ENCODE measurements at regions not wholly inside any gene's neighbourhood (a gene's known extent, or its start where the extent isn't known, plus 50 kb on each side); places are given as distances from the start of the nearest gene placed in this dataset.

DNA sequence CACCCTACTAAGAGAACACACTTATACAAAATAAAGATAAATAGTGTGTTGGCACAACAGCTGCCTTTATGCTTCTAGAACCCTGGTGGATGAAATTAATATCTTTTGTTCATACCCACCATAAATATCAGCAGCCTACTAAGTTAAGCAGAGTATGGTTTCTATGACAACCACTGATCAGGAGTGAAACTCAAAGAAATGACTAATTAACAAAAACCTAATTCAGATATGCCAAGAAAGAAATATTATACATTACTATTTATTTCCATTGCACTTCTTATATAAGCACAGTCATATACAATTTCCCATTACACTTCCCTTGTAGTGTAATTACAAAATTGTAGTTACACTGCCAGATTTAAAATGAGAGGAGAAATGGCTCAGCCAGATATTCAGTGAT is 164.1 kb upstream of the CDKN3 start:
- no peak overlapping the region for H3K4me3 ChIP-seq (ENCODE audit: extremely low read depth in 1 of 4, insufficient read depth in 2 of 4, low read depth in 3 of 4, low read length in 4 of 4)
- H2BK20ac ChIP-seq (ENCODE audit: low read length), result no peak overlapping the region
- no peak overlapping the region for H3K56ac ChIP-seq (replicated peaks; ENCODE audit: insufficient read length, low read depth, low read length)
- H2BK5ac ChIP-seq (ENCODE audit: low read depth, low read length), result no peak overlapping the region
- no peak overlapping the region for H3K9ac ChIP-seq (replicated peaks in 1 of 4; ENCODE audit: extremely low read depth in 1 of 4, low read depth in 3 of 4, low read length in 3 of 4)
- H4K5ac ChIP-seq (ENCODE audit: insufficient read length, low read depth, low read length), result no peak overlapping the region
- no peak overlapping the region for H2BK15ac ChIP-seq (ENCODE audit: low read length)
- H3K18ac ChIP-seq (ENCODE audit: extremely low read depth, low read length), result no peak overlapping the region
- H3K36me3 ChIP-seq (ENCODE audit: control insufficient read depth in 2 of 4, insufficient read depth in 4 of 4, low read length in 3 of 4), result no peaks in the 10 kb centered on the region
- H3K27me3 ChIP-seq (replicated peaks in 1 of 4; ENCODE audit: control insufficient read depth in 3 of 4, extremely low read depth in 1 of 4, insufficient read depth in 3 of 4, low read length in 3 of 4), result no peaks in the 10 kb centered on the region
- no peak overlapping the region for H3K4ac ChIP-seq (replicated peaks; ENCODE audit: insufficient read length, low read depth, low read length)
- CTCF ChIA-PET (ENCODE audit: partially characterized antibody), result interaction anchor here (0.7 kb wide), 1 partner anchor 36 kb away, joined by 5 read pairs; no protein-coding TSS in a partner anchor
- POLR2A ChIA-PET (ENCODE audit: partially characterized antibody), result no interaction called here
- no peak overlapping the region for H3K23ac ChIP-seq (ENCODE audit: insufficient read length)
- H2AK5ac ChIP-seq (ENCODE audit: low read depth, low read length), result no peak overlapping the region
- no peak for FAIRE-seq
- no peak overlapping the region for H3K27ac ChIP-seq (ENCODE audit: low read depth, low read length)
- H3K4me2 ChIP-seq (ENCODE audit: insufficient read depth in 1 of 2, low read depth in 2 of 2, low read length in 2 of 2), result no peak overlapping the region
- peaks cover 3 to 7% of the 10 kb centered on the region in 2 experiments; a peak in 1 of 4 replicates for H3K9me3 ChIP-seq (ENCODE audit: insufficient read depth in 2 of 2, low read depth in 1 of 2, low read length in 1 of 2)
- TF ChIP-seq TEAD4 (IDR thresholded peaks at IDR 0.05; ENCODE audit: low read depth, low read length), result no peak
- TF ChIP-seq ZNF274 (IDR thresholded peaks at IDR 0.05; ENCODE audit: borderline replicate concordance, extremely low read depth, low read length), result no peak
- TF ChIP-seq, protein P1, sequence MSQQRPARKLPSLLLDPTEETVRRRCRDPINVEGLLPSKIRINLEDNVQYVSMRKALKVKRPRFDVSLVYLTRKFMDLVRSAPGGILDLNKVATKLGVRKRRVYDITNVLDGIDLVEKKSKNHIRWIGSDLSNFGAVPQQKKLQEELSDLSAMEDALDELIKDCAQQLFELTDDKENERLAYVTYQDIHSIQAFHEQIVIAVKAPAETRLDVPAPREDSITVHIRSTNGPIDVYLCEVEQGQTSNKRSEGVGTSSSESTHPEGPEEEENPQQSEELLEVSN (IDR thresholded peaks at IDR 0.05), result no peak
- no peak for TF ChIP-seq CHD2 (IDR thresholded peaks at IDR 0.05; ENCODE audit: low read length)
- no peak for TF ChIP-seq EZH2 (IDR thresholded peaks at IDR 0.05; ENCODE audit: low read depth, low read length, severe bottlenecking)
- TF ChIP-seq EP300 (IDR thresholded peaks at IDR 0.05; ENCODE audit: borderline replicate concordance in 1 of 2, low read depth in 2 of 2, low read length in 2 of 2), result no peak
- TF ChIP-seq YY1 (IDR thresholded peaks at IDR 0.05; ENCODE audit: low read depth, low read length), result no peak
- TF ChIP-seq GTF2F1 (IDR thresholded peaks at IDR 0.05; ENCODE audit: borderline replicate concordance, low read depth, low read length), result no peak
- TF ChIP-seq, protein P2, sequence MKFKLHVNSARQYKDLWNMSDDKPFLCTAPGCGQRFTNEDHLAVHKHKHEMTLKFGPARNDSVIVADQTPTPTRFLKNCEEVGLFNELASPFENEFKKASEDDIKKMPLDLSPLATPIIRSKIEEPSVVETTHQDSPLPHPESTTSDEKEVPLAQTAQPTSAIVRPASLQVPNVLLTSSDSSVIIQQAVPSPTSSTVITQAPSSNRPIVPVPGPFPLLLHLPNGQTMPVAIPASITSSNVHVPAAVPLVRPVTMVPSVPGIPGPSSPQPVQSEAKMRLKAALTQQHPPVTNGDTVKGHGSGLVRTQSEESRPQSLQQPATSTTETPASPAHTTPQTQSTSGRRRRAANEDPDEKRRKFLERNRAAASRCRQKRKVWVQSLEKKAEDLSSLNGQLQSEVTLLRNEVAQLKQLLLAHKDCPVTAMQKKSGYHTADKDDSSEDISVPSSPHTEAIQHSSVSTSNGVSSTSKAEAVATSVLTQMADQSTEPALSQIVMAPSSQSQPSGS (IDR thresholded peaks at IDR 0.05; ENCODE audit: low read length), result no peak
- no peak for TF ChIP-seq SAP30 (IDR thresholded peaks at IDR 0.05; ENCODE audit: insufficient read depth, insufficient replicate concordance, low read length)
- no peak for TF ChIP-seq POU5F1 (IDR thresholded peaks at IDR 0.05; ENCODE audit: low read depth, low read length)
- TF ChIP-seq SUZ12 (IDR thresholded peaks at IDR 0.05; ENCODE audit: low read length), result no peak
- no peak for TF ChIP-seq BACH1 (IDR thresholded peaks at IDR 0.05; ENCODE audit: low read length)
- H3K4me1 ChIP-seq (replicated peaks in 1 of 4; ENCODE audit: control insufficient read depth in 3 of 4, insufficient read depth in 4 of 4, low read length in 3 of 4), result no peaks in the 10 kb centered on the region
- no peak overlapping the region for H4K91ac ChIP-seq (replicated peaks; ENCODE audit: insufficient read length, low read length)
- DNase-seq (ENCODE audit: low read depth in 1 of 2, low spot score in 2 of 2), result no peak
- no peak overlapping the region for H2AFZ ChIP-seq (ENCODE audit: low read length)
- no peaks in the 10 kb centered on the region for H3K79me1 ChIP-seq (ENCODE audit: low read depth, low read length)
- no peak overlapping the region for H2BK120ac ChIP-seq (replicated peaks; ENCODE audit: low read depth, low read length)
- H4K20me1 ChIP-seq (replicated peaks in 1 of 2; ENCODE audit: control insufficient read depth in 1 of 2, insufficient read depth in 2 of 2, low read length in 2 of 2), result no peaks in the 10 kb centered on the region
- no peaks in the 10 kb centered on the region for H3K79me2 ChIP-seq (ENCODE audit: control insufficient read depth in 1 of 2, insufficient read depth in 2 of 2, low read length in 2 of 2)
- no peak overlapping the region for H2BK12ac ChIP-seq (ENCODE audit: low read depth, low read length)
- no peak overlapping the region for H4K8ac ChIP-seq (ENCODE audit: extremely low read depth, insufficient read depth, low read length)
- no peak overlapping the region for H3K14ac ChIP-seq (ENCODE audit: insufficient read length)
- H3K23me2 ChIP-seq (ENCODE audit: low read depth, low read length), result no peaks in the 10 kb centered on the region
